HEK293 (cell line): ENCODE measurements at regions not wholly inside any gene's neighbourhood (a gene's known extent, or its start where the extent isn't known, plus 50 kb on each side); places are given as distances from the start of the nearest gene placed in this dataset.

Source experiments
- CTCF ChIA-PET: fragments of 350-600 bp; formaldehyde crosslinking; extraction: SDS; loops from one replicate; lab custom pipeline; 2021; ENCODE audit warnings: antibody characterized with exemption; lab: Yijun Ruan, JAX
- POLR2A ChIA-PET: fragments of 300-600 bp; formaldehyde crosslinking; extraction: SDS; loops from one replicate; lab custom pipeline; 2020; ENCODE audit warnings: antibody characterized with exemption, inconsistent platforms; lab: Yijun Ruan, JAX
- H3K27ac ChIP-seq: fragments of 200-500 bp; sonication (Bioruptor generic); 2 replicates; pipeline ENCODE4 v1.5.1; 2014; ENCODE audit warnings: low read depth, low read length, control low read depth, inconsistent platforms; ENCODE audit errors: extremely low read depth
- H3K36me3 ChIP-seq, 2 experiments: fragments of 200-500 bp in 1 of 2; sonication (Bioruptor generic) in 1 of 2; 1 replicate in 1 of 2; 2 replicates in 1 of 2; pipeline ENCODE4 v1.5.1; 2014 to 2017; ENCODE audit warnings: inconsistent platforms in 2 of 2, low read length in 2 of 2; ENCODE audit not compliant: control insufficient read depth in 2 of 2, insufficient read depth in 1 of 2
- H3K4me1 ChIP-seq: fragments of 200-500 bp; sonication (Bioruptor generic); 2 replicates; pipeline ENCODE4 v1.5.1; 2014; ENCODE audit warnings: mild to moderate bottlenecking, low read length, inconsistent platforms; ENCODE audit not compliant: control insufficient read depth, insufficient read depth
- H3K4me3 ChIP-seq: 2 replicates; pipeline ENCODE4 v1.5.1; 2011; ENCODE audit warnings: low read depth, mild to moderate bottlenecking, control low read depth, low read length, moderate library complexity
- H3K9me3 ChIP-seq: fragments of 200-500 bp; sonication (Bioruptor generic); 2 replicates; pipeline ENCODE4 v1.5.1; 2014; ENCODE audit warnings: low read depth, low read length, inconsistent platforms; ENCODE audit not compliant: control insufficient read depth, insufficient read depth
- BCL11A ChIP-seq: fragments of 450-650 bp; formaldehyde crosslinking; IDR thresholded peaks from 2 replicates; pipeline ENCODE4 v1.5.1; 2016; ENCODE audit warnings: low read depth, missing biosample characterization, missing genetic modification characterization
- BCL11B ChIP-seq: fragments of 450-650 bp; formaldehyde crosslinking; IDR thresholded peaks from 2 replicates; pipeline ENCODE4 v1.5.1; 2016; ENCODE audit warnings: low read depth, missing biosample characterization, missing genetic modification characterization
- HOXA7 ChIP-seq: sonication (generic); formaldehyde crosslinking; IDR thresholded peaks from 2 replicates; pipeline ENCODE4 v1.8.1; 2022; ENCODE audit warnings: missing genetic modification reagents, borderline replicate concordance
- KLF10 ChIP-seq: fragments of 450-650 bp; IDR thresholded peaks from 2 replicates; pipeline ENCODE4 v1.5.1; 2018; ENCODE audit warnings: missing biosample characterization, mild to moderate bottlenecking, missing genetic modification characterization
- KLF7 ChIP-seq: fragments of 450-650 bp; formaldehyde crosslinking; IDR thresholded peaks from 2 replicates; pipeline ENCODE4 v1.5.1; 2016; ENCODE audit warnings: missing biosample characterization, missing genetic modification characterization, borderline replicate concordance
- KLF9 ChIP-seq: fragments of 450-650 bp; formaldehyde crosslinking; IDR thresholded peaks from 2 replicates; pipeline ENCODE4 v1.5.1; 2016; ENCODE audit warnings: missing biosample characterization, missing genetic modification characterization, low read depth
- OSR2 ChIP-seq: fragments of 450-650 bp; formaldehyde crosslinking; IDR thresholded peaks from 2 replicates; pipeline ENCODE4 v1.5.1; 2016; ENCODE audit warnings: missing biosample characterization, missing genetic modification characterization
- REPIN1 ChIP-seq: fragments of 450-650 bp; formaldehyde crosslinking; IDR thresholded peaks from 2 replicates; pipeline ENCODE4 v1.5.1; 2017; ENCODE audit warnings: missing biosample characterization, missing genetic modification characterization, low read depth
- SALL2 ChIP-seq: fragments of 450-650 bp; formaldehyde crosslinking; IDR thresholded peaks from 2 replicates; pipeline ENCODE4 v1.5.0; 2017; ENCODE audit warnings: missing biosample characterization, mild to moderate bottlenecking, missing genetic modification characterization, borderline replicate concordance
- SP2 ChIP-seq: fragments of 450-650 bp; formaldehyde crosslinking; IDR thresholded peaks from 2 replicates; pipeline ENCODE4 v1.5.1; 2016; ENCODE audit warnings: missing biosample characterization, missing genetic modification characterization
- ZBTB20 ChIP-seq: fragments of 450-650 bp; formaldehyde crosslinking; IDR thresholded peaks from 2 replicates; pipeline ENCODE4 v1.5.1; 2016; ENCODE audit warnings: missing biosample characterization, missing genetic modification characterization
- ZNF114 ChIP-seq: fragments of 450-650 bp; formaldehyde crosslinking; IDR thresholded peaks from 2 replicates; pipeline ENCODE4 v1.5.0; 2017; ENCODE audit warnings: missing biosample characterization, missing genetic modification characterization
- ZNF133 ChIP-seq: fragments of 450-650 bp; formaldehyde crosslinking; IDR thresholded peaks from 2 replicates; pipeline ENCODE4 v1.5.1; 2016; ENCODE audit warnings: missing biosample characterization, missing genetic modification characterization
- ZNF146 ChIP-seq: fragments of 450-650 bp; formaldehyde crosslinking; IDR thresholded peaks from 2 replicates; pipeline ENCODE4 v1.5.1; 2016; ENCODE audit warnings: missing biosample characterization, missing genetic modification characterization
- ZNF266 ChIP-seq: fragments of 450-650 bp; formaldehyde crosslinking; IDR thresholded peaks from 2 replicates; pipeline ENCODE4 v1.5.1; 2016; ENCODE audit warnings: missing biosample characterization, missing genetic modification characterization, low read depth
- ZNF280C ChIP-seq: fragments of 450-650 bp; formaldehyde crosslinking; IDR thresholded peaks from 2 replicates; pipeline ENCODE4 v1.5.1; 2016; ENCODE audit warnings: missing biosample characterization, missing genetic modification characterization
- ZNF350 ChIP-seq: fragments of 450-650 bp; formaldehyde crosslinking; IDR thresholded peaks from 2 replicates; pipeline ENCODE4 v1.5.0; 2017; ENCODE audit warnings: missing biosample characterization, mild to moderate bottlenecking, missing genetic modification characterization
- ZNF404 ChIP-seq: fragments of 450-650 bp; formaldehyde crosslinking; IDR thresholded peaks from 2 replicates; pipeline ENCODE4 v1.5.1; 2017; ENCODE audit warnings: missing biosample characterization, missing genetic modification characterization
- ZNF416 ChIP-seq: fragments of 450-650 bp; formaldehyde crosslinking; IDR thresholded peaks from 2 replicates; pipeline ENCODE4 v1.5.1; 2016; ENCODE audit warnings: missing biosample characterization, missing genetic modification characterization
- ZNF433 ChIP-seq: fragments of 450-650 bp; formaldehyde crosslinking; IDR thresholded peaks from 2 replicates; pipeline ENCODE4 v1.5.1; 2016; ENCODE audit warnings: missing biosample characterization, missing genetic modification characterization, low read depth
- ZNF48 ChIP-seq: fragments of 450-650 bp; formaldehyde crosslinking; IDR thresholded peaks from 2 replicates; pipeline ENCODE4 v1.5.1; 2016; ENCODE audit warnings: missing biosample characterization, missing genetic modification characterization
- ZNF529 ChIP-seq: fragments of 450-650 bp; formaldehyde crosslinking; IDR thresholded peaks from 2 replicates; pipeline ENCODE4 v1.5.1; 2017; ENCODE audit warnings: missing genetic modification characterization, missing biosample characterization; ENCODE audit not compliant: insufficient replicate concordance
- ZNF548 ChIP-seq: fragments of 450-650 bp; formaldehyde crosslinking; IDR thresholded peaks from 2 replicates; pipeline ENCODE4 v1.5.1; 2016; ENCODE audit warnings: missing biosample characterization, missing genetic modification characterization
- ZNF639 ChIP-seq: fragments of 450-650 bp; formaldehyde crosslinking; IDR thresholded peaks from 2 replicates; pipeline ENCODE4 v1.5.1; 2016; ENCODE audit warnings: missing biosample characterization, missing genetic modification characterization
- ZNF660 ChIP-seq: fragments of 450-650 bp; IDR thresholded peaks from 2 replicates; pipeline ENCODE4 v1.5.1; 2018; ENCODE audit warnings: missing biosample characterization, mild to moderate bottlenecking, missing genetic modification characterization
- ZNF670 ChIP-seq: fragments of 450-650 bp; formaldehyde crosslinking; IDR thresholded peaks from 2 replicates; pipeline ENCODE4 v1.5.1; 2016; ENCODE audit warnings: missing biosample characterization, missing genetic modification characterization, low read depth
- ZNF76 ChIP-seq: fragments of 450-650 bp; formaldehyde crosslinking; IDR thresholded peaks from 2 replicates; pipeline ENCODE4; 2016; ENCODE audit warnings: low read depth, missing biosample characterization, missing genetic modification characterization, borderline replicate concordance

GRCh38 chr3:160134964-160135363, 90.3 kb upstream of the C3orf80 start (continued):
- no peak for TF ChIP-seq ZNF280C
- TF ChIP-seq SALL2 (tag by site-specific recombination): no peak
- TF ChIP-seq ZNF76 (tag by site-specific recombination): no peak
- TF ChIP-seq KLF10: no peak
- no peak for TF ChIP-seq ZNF146 (tag by site-specific recombination)
- TF ChIP-seq ZNF433 (tag by site-specific recombination): no peak
- no peak for TF ChIP-seq KLF7 (tag by site-specific recombination)
- TF ChIP-seq ZNF639 (tag by site-specific recombination): no peak
- no peak for TF ChIP-seq ZNF529 (tag by site-specific recombination)
- no peak for TF ChIP-seq ZNF133
- TF ChIP-seq KLF9: no peak
- no peak for TF ChIP-seq ZNF48 (tag by site-specific recombination)

- CTCF ChIA-PET: interaction anchor here (1.8 kb wide), 1 partner anchor 103 kb away, joined by 6 read pairs; no protein-coding TSS in a partner anchor
- no peaks in the 10 kb centered on the region for H3K9me3 ChIP-seq
- H3K27ac ChIP-seq: no peak overlapping the region
These were observed 89.4 kb upstream of the C3orf80 start for GRCh38 chr3:160135851-160136250.

GRCh38 chr3:160136421-160136820, 88.8 kb upstream of the C3orf80 start:
- H3K27ac ChIP-seq: no peak overlapping the region
- TF ChIP-seq HOXA7 (CRISPR knock-in tag) (no peak), SP2 (tag by site-specific recombination) (no peak), ZNF404 (tag by site-specific recombination) (no peak), ZNF114 (no peak), KLF9 (no peak)
- H3K4me3 ChIP-seq: no peak overlapping the region
- ChIA-PET CTCF (interaction anchor here (1.8 kb wide), 1 partner anchor 104 kb away, joined by 6 read pairs; no protein-coding TSS in a partner anchor), POLR2A (no interaction called here)
- H3K9me3 ChIP-seq: no peaks in the 10 kb centered on the region
- no peaks in the 10 kb centered on the region for H3K4me1 ChIP-seq
- no peaks in the 10 kb centered on the region for H3K36me3 ChIP-seq

More at GRCh38 chr3:160135851-160136250, 89.4 kb upstream of the C3orf80 start:
- POLR2A ChIA-PET: no interaction called here
- H3K4me3 ChIP-seq: no peak overlapping the region
- no peaks in the 10 kb centered on the region for H3K36me3 ChIP-seq
- TF ChIP-seq ZNF670 (no peak), OSR2 (tag by site-specific recombination) (no peak), BCL11B (no peak), BCL11A (tag by site-specific recombination) (no peak), ZNF660 (no peak), ZNF350 (tag by site-specific recombination) (no peak), REPIN1 (no peak), ZNF416 (no peak), ZBTB20 (tag by site-specific recombination) (no peak), ZNF548 (tag by site-specific recombination) (no peak), ZNF266 (tag by site-specific recombination) (no peak)
- no peaks in the 10 kb centered on the region for H3K4me1 ChIP-seq
